D721Med (cell line): ENCODE measurements at regions not wholly inside any gene's neighbourhood (a gene's known extent, or its start where the extent isn't known, plus 50 kb on each side); places are given as distances from the start of the nearest gene placed in this dataset.

Experiments used
- DNase-seq: peaks from one replicate; pipeline ENCODE4 v3.0.0; 2011; ENCODE audit warnings: low spot score; ENCODE audit not compliant: insufficient read length
- FAIRE-seq: peaks from 2 replicates; lab custom pipeline; 2011; peaks lifted over from hg19 to GRCh38; lab: Jason Lieb, UNC
- CTCF ChIP-seq: IDR thresholded peaks from 2 replicates; pipeline ENCODE4 v1.5.1; 2012; ENCODE audit warnings: mild to moderate bottlenecking, control low read depth; ENCODE audit not compliant: insufficient read depth; ENCODE audit errors: missing control alignments

- FAIRE-seq = no peak
- DNase-seq = no peak
- no peak for TF ChIP-seq CTCF
These were observed 262.1 kb upstream of the PKN2 start for GRCh38 chr1:88421997-88422396.

- TF ChIP-seq CTCF = no peak
- FAIRE-seq (no peak), DNase-seq (no peak)
These were observed 250.5 kb upstream of the PKN2 start for GRCh38 chr1:88433556-88433955.

- DNase-seq (no peak), FAIRE-seq (no peak)
These were observed 249.2 kb upstream of the PKN2 start for GRCh38 chr1:88434836-88435235.

GRCh38 chr1:88441022-88441421, 243.1 kb upstream of the PKN2 start:
- DNase-seq = no peak
- no peak for FAIRE-seq
- TF ChIP-seq CTCF = no peak

More at GRCh38 chr1:88434836-88435235, 249.2 kb upstream of the PKN2 start:
- no peak for TF ChIP-seq CTCF

- FAIRE-seq (no peak), DNase-seq (no peak)
- no peak for TF ChIP-seq CTCF
These were observed 232.2 kb upstream of the PKN2 start for GRCh38 chr1:88451856-88452255.

GRCh38 chr1:88453295-88453694, 230.8 kb upstream of the PKN2 start:
- FAIRE-seq (no peak), DNase-seq (no peak)
- no peak for TF ChIP-seq CTCF

- DNase-seq (no peak), FAIRE-seq (no peak)
- TF ChIP-seq CTCF = no peak
These were observed 229.3 kb upstream of the PKN2 start for GRCh38 chr1:88454781-88455180.
